WTC11 (cell line): ENCODE measurements at regions not wholly inside any gene's neighbourhood (a gene's known extent, or its start where the extent isn't known, plus 50 kb on each side); places are given as distances from the start of the nearest gene placed in this dataset.

Experiments
- CTCF ChIP-seq: fragments of 200-600 bp; IDR thresholded peaks from 2 replicates; pipeline ENCODE4 v1.8.0; 2022; ENCODE audit warnings: antibody characterized with exemption
- FOXK1 ChIP-seq: sonication (generic); formaldehyde crosslinking; IDR thresholded peaks from 2 replicates; pipeline ENCODE4 v1.8.0; 2022; ENCODE audit warnings: mild to moderate bottlenecking, moderate library complexity, missing genetic modification reagents
- IRF2 ChIP-seq: sonication (generic); formaldehyde crosslinking; IDR thresholded peaks from 2 replicates; pipeline ENCODE4 v1.8.0; 2022; ENCODE audit warnings: low read depth, missing genetic modification reagents, borderline replicate concordance
- JUN ChIP-seq: sonication (generic); formaldehyde crosslinking; IDR thresholded peaks from 2 replicates; pipeline ENCODE4 v1.8.0; 2023; ENCODE audit warnings: mild to moderate bottlenecking, missing genetic modification reagents
- MAX ChIP-seq: sonication (generic); formaldehyde crosslinking; IDR thresholded peaks from 2 replicates; pipeline ENCODE4 v1.8.0; 2022; ENCODE audit warnings: mild to moderate bottlenecking, missing genetic modification reagents
- NFYB ChIP-seq: sonication (generic); formaldehyde crosslinking; conservative IDR thresholded peaks from 2 replicates; pipeline ENCODE4 v1.8.0; 2022; ENCODE audit warnings: low read depth, missing genetic modification reagents
- NR2C2 ChIP-seq: sonication (generic); formaldehyde crosslinking; IDR thresholded peaks from 2 replicates; pipeline ENCODE4 v1.8.0; 2022; ENCODE audit warnings: mild to moderate bottlenecking, missing genetic modification reagents
- PREB ChIP-seq: sonication (generic); formaldehyde crosslinking; IDR thresholded peaks from 2 replicates; pipeline ENCODE4 v1.8.1; 2022; ENCODE audit warnings: mild to moderate bottlenecking, missing genetic modification reagents, moderate library complexity, borderline replicate concordance
- RORB ChIP-seq: fragments of 250-450 bp; sonication (Bioruptor Pico); IDR thresholded peaks from 2 replicates; pipeline ENCODE4 v1.9.0; 2021; ENCODE audit warnings: mild to moderate bottlenecking
- USF2 ChIP-seq: sonication (generic); formaldehyde crosslinking; IDR thresholded peaks from 2 replicates; pipeline ENCODE4 v1.8.1; 2023; ENCODE audit warnings: mild to moderate bottlenecking, missing genetic modification reagents, moderate library complexity
- ZNF138 ChIP-seq: sonication (generic); formaldehyde crosslinking; conservative IDR thresholded peaks from 2 replicates; pipeline ENCODE4 v1.8.1; 2022; ENCODE audit warnings: mild to moderate bottlenecking, moderate library complexity, missing genetic modification reagents
- ZNF416 ChIP-seq: fragments of 250-450 bp; sonication (Bioruptor Pico); IDR thresholded peaks from 2 replicates; pipeline ENCODE4 v1.9.0; 2021; ENCODE audit warnings: mild to moderate bottlenecking, inconsistent platforms
- TF ChIP-seq, protein P1 (sequence below): sonication (generic); formaldehyde crosslinking; IDR thresholded peaks from 2 replicates; pipeline ENCODE4 v1.8.1; 2022; ENCODE audit warnings: low read depth, mild to moderate bottlenecking, moderate library complexity, missing genetic modification reagents, borderline replicate concordance
- TF ChIP-seq, protein P2 (sequence below): sonication (generic); formaldehyde crosslinking; IDR thresholded peaks from 2 replicates; pipeline ENCODE4 v1.8.0; 2023; ENCODE audit warnings: mild to moderate bottlenecking, missing genetic modification reagents

GRCh38 chr6:168785720-168786511, 344.9 kb downstream of the SMOC2 start:
- TF ChIP-seq FOXK1 (CRISPR knock-in tag), result no peak
- TF ChIP-seq ZNF138 (CRISPR knock-in tag), result no peak
- TF ChIP-seq CTCF, result no peak
- no peak for TF ChIP-seq NR2C2 (CRISPR knock-in tag)
- no peak for TF ChIP-seq JUN (CRISPR knock-in tag)
- TF ChIP-seq, protein P1, sequence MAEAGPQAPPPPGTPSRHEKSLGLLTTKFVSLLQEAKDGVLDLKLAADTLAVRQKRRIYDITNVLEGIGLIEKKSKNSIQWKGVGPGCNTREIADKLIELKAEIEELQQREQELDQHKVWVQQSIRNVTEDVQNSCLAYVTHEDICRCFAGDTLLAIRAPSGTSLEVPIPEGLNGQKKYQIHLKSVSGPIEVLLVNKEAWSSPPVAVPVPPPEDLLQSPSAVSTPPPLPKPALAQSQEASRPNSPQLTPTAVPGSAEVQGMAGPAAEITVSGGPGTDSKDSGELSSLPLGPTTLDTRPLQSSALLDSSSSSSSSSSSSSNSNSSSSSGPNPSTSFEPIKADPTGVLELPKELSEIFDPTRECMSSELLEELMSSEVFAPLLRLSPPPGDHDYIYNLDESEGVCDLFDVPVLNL (CRISPR knock-in tag), result no peak
- TF ChIP-seq, protein P2, sequence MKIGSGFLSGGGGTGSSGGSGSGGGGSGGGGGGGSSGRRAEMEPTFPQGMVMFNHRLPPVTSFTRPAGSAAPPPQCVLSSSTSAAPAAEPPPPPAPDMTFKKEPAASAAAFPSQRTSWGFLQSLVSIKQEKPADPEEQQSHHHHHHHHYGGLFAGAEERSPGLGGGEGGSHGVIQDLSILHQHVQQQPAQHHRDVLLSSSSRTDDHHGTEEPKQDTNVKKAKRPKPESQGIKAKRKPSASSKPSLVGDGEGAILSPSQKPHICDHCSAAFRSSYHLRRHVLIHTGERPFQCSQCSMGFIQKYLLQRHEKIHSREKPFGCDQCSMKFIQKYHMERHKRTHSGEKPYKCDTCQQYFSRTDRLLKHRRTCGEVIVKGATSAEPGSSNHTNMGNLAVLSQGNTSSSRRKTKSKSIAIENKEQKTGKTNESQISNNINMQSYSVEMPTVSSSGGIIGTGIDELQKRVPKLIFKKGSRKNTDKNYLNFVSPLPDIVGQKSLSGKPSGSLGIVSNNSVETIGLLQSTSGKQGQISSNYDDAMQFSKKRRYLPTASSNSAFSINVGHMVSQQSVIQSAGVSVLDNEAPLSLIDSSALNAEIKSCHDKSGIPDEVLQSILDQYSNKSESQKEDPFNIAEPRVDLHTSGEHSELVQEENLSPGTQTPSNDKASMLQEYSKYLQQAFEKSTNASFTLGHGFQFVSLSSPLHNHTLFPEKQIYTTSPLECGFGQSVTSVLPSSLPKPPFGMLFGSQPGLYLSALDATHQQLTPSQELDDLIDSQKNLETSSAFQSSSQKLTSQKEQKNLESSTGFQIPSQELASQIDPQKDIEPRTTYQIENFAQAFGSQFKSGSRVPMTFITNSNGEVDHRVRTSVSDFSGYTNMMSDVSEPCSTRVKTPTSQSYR (CRISPR knock-in tag), result no peak
- TF ChIP-seq RORB (CRISPR knock-in tag), result no peak
- no peak for TF ChIP-seq PREB (CRISPR knock-in tag)
- no peak for TF ChIP-seq IRF2
- no peak for TF ChIP-seq USF2 (CRISPR knock-in tag)
- TF ChIP-seq MAX (CRISPR knock-in tag), result no peak
- TF ChIP-seq NFYB (CRISPR knock-in tag), result no peak
- no peak for TF ChIP-seq ZNF416 (CRISPR knock-in tag)
